ENCODE measurements at regions not wholly inside any gene's neighbourhood (a gene's known extent, or its start where the extent isn't known, plus 50 kb on each side); places are given as distances from the start of the nearest gene placed in this dataset.

GRCh38 chr15:98418122-98418521, 230.2 kb upstream of the IGF1R start:
- TF ChIP-seq CTCF (IDR thresholded peaks at IDR 0.05) (no peak), POLR2A (IDR thresholded peaks at IDR 0.05) (no peak)

Measured in gastroesophageal sphincter (tissue), 3 donors.